Trophoblast cell (in vitro differentiated cells and primary cell): ENCODE measurements at regions not wholly inside any gene's neighbourhood (a gene's known extent, or its start where the extent isn't known, plus 50 kb on each side); places are given as distances from the start of the nearest gene placed in this dataset.

Source experiments
- DNase-seq, 2 donors: peaks; one replicate each; pipeline ENCODE4 v3.0.0-alpha.2; 2016
- H2AFZ ChIP-seq: 2 replicates; pipeline ENCODE4 v1.6.1; 2013; ENCODE audit warnings: low read length, moderate library complexity, mild to moderate bottlenecking; ENCODE audit not compliant: insufficient read depth, poor library complexity
- H2AK5ac ChIP-seq: 2 replicates; pipeline ENCODE4 v1.6.1; 2013; ENCODE audit warnings: mild to moderate bottlenecking, low read length
- H2BK120ac ChIP-seq: 2 replicates; pipeline ENCODE4 v1.6.1; 2013; ENCODE audit warnings: low read length, mild to moderate bottlenecking, moderate library complexity; ENCODE audit not compliant: insufficient read depth, poor library complexity
- H2BK12ac ChIP-seq: 2 replicates; pipeline ENCODE4 v1.6.1; 2013; ENCODE audit warnings: mild to moderate bottlenecking, low read length, moderate library complexity
- H2BK5ac ChIP-seq: 2 replicates; pipeline ENCODE4 v1.6.1; 2013; ENCODE audit warnings: low read length, low read depth, moderate library complexity, mild to moderate bottlenecking; ENCODE audit not compliant: poor library complexity
- H3K14ac ChIP-seq: 2 replicates; pipeline ENCODE4 v1.6.1; 2013; ENCODE audit warnings: mild to moderate bottlenecking, low read length
- H3K18ac ChIP-seq: 2 replicates; pipeline ENCODE4 v1.6.1; 2013; ENCODE audit warnings: mild to moderate bottlenecking, low read length
- H3K23ac ChIP-seq: 2 replicates; pipeline ENCODE4 v1.6.1; 2013; ENCODE audit warnings: low read length
- H3K27ac ChIP-seq: 2 replicates; pipeline ENCODE4 v1.5.1; 2013; ENCODE audit warnings: low read depth, mild to moderate bottlenecking, inconsistent platforms, low read length, moderate library complexity
- H3K27me3 ChIP-seq: 2 replicates; pipeline ENCODE4 v1.6.1; 2013; ENCODE audit warnings: inconsistent platforms, mild to moderate bottlenecking, low read length, moderate library complexity; ENCODE audit not compliant: insufficient read depth
- H3K36me3 ChIP-seq, 2 experiments: 1 replicate in 1 of 2; 2 replicates in 1 of 2; pipeline ENCODE4 v1.6.1; 2013; ENCODE audit warnings: low read length in 2 of 2, mild to moderate bottlenecking in 2 of 2, moderate library complexity in 1 of 2; ENCODE audit not compliant: insufficient read depth in 2 of 2, control insufficient read depth in 1 of 2
- H3K4ac ChIP-seq: 2 replicates; pipeline ENCODE4 v1.6.1; 2013; ENCODE audit warnings: low read depth, mild to moderate bottlenecking, low read length, moderate library complexity
- H3K4me1 ChIP-seq, 2 experiments: 1 replicate in 1 of 2; 2 replicates in 1 of 2; pipeline ENCODE4 v1.6.1; 2013; ENCODE audit warnings: low read length in 2 of 2, mild to moderate bottlenecking in 2 of 2, moderate library complexity in 1 of 2; ENCODE audit not compliant: insufficient read depth in 2 of 2, control insufficient read depth in 1 of 2
- H3K4me2 ChIP-seq: 2 replicates; pipeline ENCODE4 v1.6.1; 2013; ENCODE audit warnings: inconsistent platforms, mild to moderate bottlenecking, low read length, moderate library complexity
- H3K4me3 ChIP-seq: 2 replicates; pipeline ENCODE4 v1.5.1; 2013; ENCODE audit warnings: mild to moderate bottlenecking, low read depth, low read length, inconsistent platforms
- H3K79me1 ChIP-seq: one replicate; pipeline ENCODE4 v1.6.1; 2013; ENCODE audit warnings: low read length
- H3K79me2 ChIP-seq: 2 replicates; pipeline ENCODE4 v1.6.1; 2013; ENCODE audit warnings: low read length, mild to moderate bottlenecking; ENCODE audit not compliant: control insufficient read depth, insufficient read depth, poor library complexity
- H3K9ac ChIP-seq: 2 replicates; pipeline ENCODE4 v1.6.1; 2013; ENCODE audit warnings: mild to moderate bottlenecking, low read length
- H3K9me3 ChIP-seq: 2 replicates; pipeline ENCODE4 v1.6.1; 2013; ENCODE audit warnings: low read depth, mild to moderate bottlenecking, control low read depth, inconsistent platforms, low read length; ENCODE audit not compliant: insufficient read depth
- H4K12ac ChIP-seq: 2 replicates; pipeline ENCODE4 v1.6.1; 2013; ENCODE audit warnings: low read depth, mild to moderate bottlenecking, low read length, moderate library complexity
- H4K8ac ChIP-seq: 2 replicates; pipeline ENCODE4 v1.6.1; 2013; ENCODE audit warnings: low read depth, mild to moderate bottlenecking, low read length, moderate library complexity
- H4K91ac ChIP-seq: one replicate; pipeline ENCODE4 v1.6.1; 2013; ENCODE audit warnings: low read depth, mild to moderate bottlenecking, low read length, moderate library complexity
- WGBS: extraction: QIAGEN DNeasy Blood & Tissue Kit; methylation state at CpG from one replicate; pipeline ENCODE4 v1.1.7; 2013; ENCODE audit warnings: missing lambda C conversion rate; ENCODE audit not compliant: insufficient read length, insufficient coverage; ENCODE audit errors: extremely low coverage; 5-methylcytosine and 5-hydroxymethylcytosine counted together

GRCh38 chrX:42491137-42491907 lies 286.6 kb downstream of the PPP1R2C start:
- Histone ChIP-seq H3K23ac (no peak overlapping the region), H2AFZ (no peak overlapping the region), H3K9ac (no peak overlapping the region), H4K8ac (no peak overlapping the region), H3K4me1 (no peaks in the 10 kb centered on the region), H3K18ac (no peak overlapping the region), H3K79me2 (no peaks in the 10 kb centered on the region), H2BK120ac (no peak overlapping the region), H3K4me3 (no peak overlapping the region), H4K12ac (no peak overlapping the region), H3K27me3 (no peaks in the 10 kb centered on the region), H3K4ac (no peak overlapping the region), H3K9me3 (no peaks in the 10 kb centered on the region), H3K27ac (no peak overlapping the region), H2BK12ac (no peak overlapping the region), H3K4me2 (no peak overlapping the region), H4K91ac (no peak overlapping the region), H3K79me1 (no peaks in the 10 kb centered on the region), H3K14ac (no peak overlapping the region), H2BK5ac (no peak overlapping the region), H3K36me3 (no peaks in the 10 kb centered on the region), H2AK5ac (no peak overlapping the region)
- no peak for DNase-seq
- WGBS, result no CpG with 5 or more reads among the region's 2 CpGs

- H3K23ac ChIP-seq, result no peak overlapping the region
- no peaks in the 10 kb centered on the region for H3K4me1 ChIP-seq
- no peak overlapping the region for H4K8ac ChIP-seq
- H3K9me3 ChIP-seq, result no peaks in the 10 kb centered on the region
- H3K9ac ChIP-seq, result no peak overlapping the region
- H3K27ac ChIP-seq, result no peak overlapping the region
- no peak overlapping the region for H2BK12ac ChIP-seq
- no peak overlapping the region for H3K4me3 ChIP-seq
- H2BK5ac ChIP-seq, result no peak overlapping the region
- no peak overlapping the region for H2BK120ac ChIP-seq
- WGBS, result no CpG with 5 or more reads among the region's 3 CpGs
- no peaks in the 10 kb centered on the region for H3K36me3 ChIP-seq
- H3K14ac ChIP-seq, result no peak overlapping the region
- H4K12ac ChIP-seq, result no peak overlapping the region
- no peak overlapping the region for H3K4ac ChIP-seq
- H2AFZ ChIP-seq, result no peak overlapping the region
- no peaks in the 10 kb centered on the region for H3K79me1 ChIP-seq
- H3K4me2 ChIP-seq, result no peak overlapping the region
- no peak overlapping the region for H2AK5ac ChIP-seq
- no peaks in the 10 kb centered on the region for H3K27me3 ChIP-seq
- no peaks in the 10 kb centered on the region for H3K79me2 ChIP-seq
- no peak for DNase-seq
- H4K91ac ChIP-seq, result no peak overlapping the region
- no peak overlapping the region for H3K18ac ChIP-seq
These were observed 287.9 kb downstream of the PPP1R2C start for GRCh38 chrX:42490111-42490510.

- Histone ChIP-seq H2AK5ac (no peak overlapping the region), H3K23ac (no peak overlapping the region), H3K79me1 (no peaks in the 10 kb centered on the region), H3K9ac (no peak overlapping the region), H3K36me3 (no peaks in the 10 kb centered on the region), H3K27ac (no peak overlapping the region), H3K4me2 (no peak overlapping the region), H4K8ac (no peak overlapping the region), H3K27me3 (no peaks in the 10 kb centered on the region), H3K79me2 (no peaks in the 10 kb centered on the region), H3K9me3 (no peaks in the 10 kb centered on the region), H2BK12ac (no peak overlapping the region), H4K91ac (no peak overlapping the region), H3K4me3 (no peak overlapping the region), H4K12ac (no peak overlapping the region), H2AFZ (no peak overlapping the region), H2BK5ac (no peak overlapping the region), H3K4ac (no peak overlapping the region), H3K14ac (no peak overlapping the region), H3K4me1 (no peaks in the 10 kb centered on the region), H2BK120ac (no peak overlapping the region), H3K18ac (no peak overlapping the region)
- no CpG with 5 or more reads among the region's 2 CpGs for WGBS
- peak; percentile 42 to 83 for DNase-seq
These were observed 292.4 kb downstream of the PPP1R2C start for GRCh38 chrX:42485601-42486000.

- Histone ChIP-seq H2BK120ac (no peak overlapping the region), H4K12ac (no peak overlapping the region), H3K4me3 (no peak overlapping the region), H2BK5ac (no peak overlapping the region), H3K14ac (no peak overlapping the region), H2AFZ (no peak overlapping the region), H2BK12ac (no peak overlapping the region), H3K79me2 (no peaks in the 10 kb centered on the region), H3K4me2 (no peak overlapping the region), H3K27ac (no peak overlapping the region), H3K18ac (no peak overlapping the region), H3K36me3 (no peaks in the 10 kb centered on the region), H3K4ac (no peak overlapping the region), H3K9ac (no peak overlapping the region), H4K91ac (no peak overlapping the region), H3K23ac (no peak overlapping the region), H3K27me3 (no peaks in the 10 kb centered on the region), H2AK5ac (no peak overlapping the region), H3K4me1 (no peaks in the 10 kb centered on the region), H3K79me1 (no peaks in the 10 kb centered on the region), H3K9me3 (no peaks in the 10 kb centered on the region), H4K8ac (no peak overlapping the region)
- no CpG with 5 or more reads among the region's 1 CpG for WGBS
- DNase-seq, result no peak
These were observed 293.7 kb downstream of the PPP1R2C start for GRCh38 chrX:42484233-42484632.
